ENCODE measurements at regions not wholly inside any gene's neighbourhood (a gene's known extent, or its start where the extent isn't known, plus 50 kb on each side); places are given as distances from the start of the nearest gene placed in this dataset.
A peak's percentile ranks its signal among the peaks of the same experiment; 100 is the strongest.

DNA sequence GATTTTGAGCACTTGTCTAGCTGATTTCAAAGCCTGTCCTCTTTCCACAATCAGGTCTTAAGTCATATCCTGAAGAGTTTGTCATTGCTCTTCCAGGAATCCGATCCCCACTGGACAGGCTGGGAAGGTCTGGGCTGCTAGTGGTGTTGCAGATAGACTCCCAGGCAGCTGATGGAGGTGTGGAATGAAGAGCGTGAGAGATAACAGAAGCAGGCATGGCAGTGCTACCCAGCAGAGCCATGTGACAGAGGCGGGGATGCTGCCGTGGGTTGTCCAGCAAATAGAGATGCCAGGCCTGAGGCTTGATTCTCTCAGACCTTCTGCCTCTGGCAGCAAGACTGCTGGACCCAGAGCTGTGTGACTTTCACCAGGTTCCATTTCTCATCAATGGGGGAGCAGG, 116.5 kb upstream of the EEPD1 start:
- no peak for DNase-seq

GRCh38 chr7:36037121-36037662, 115.9 kb upstream of the EEPD1 start:
- Histone ChIP-seq H3K9me3 (no peaks in the 10 kb centered on the region), H3K27me3 (no peaks in the 10 kb centered on the region), H3K4me3 (no peak overlapping the region), H3K36me3 (no peaks in the 10 kb centered on the region)
- DNase-seq, result no peak

More for the DNA sequence above, 116.5 kb upstream of the EEPD1 start:
- H3K9me3 ChIP-seq, result no peaks in the 10 kb centered on the region
- no peak overlapping the region for H3K4me3 ChIP-seq
- no peaks in the 10 kb centered on the region for H3K36me3 ChIP-seq
- no peaks in the 10 kb centered on the region for H3K27me3 ChIP-seq

DNA sequence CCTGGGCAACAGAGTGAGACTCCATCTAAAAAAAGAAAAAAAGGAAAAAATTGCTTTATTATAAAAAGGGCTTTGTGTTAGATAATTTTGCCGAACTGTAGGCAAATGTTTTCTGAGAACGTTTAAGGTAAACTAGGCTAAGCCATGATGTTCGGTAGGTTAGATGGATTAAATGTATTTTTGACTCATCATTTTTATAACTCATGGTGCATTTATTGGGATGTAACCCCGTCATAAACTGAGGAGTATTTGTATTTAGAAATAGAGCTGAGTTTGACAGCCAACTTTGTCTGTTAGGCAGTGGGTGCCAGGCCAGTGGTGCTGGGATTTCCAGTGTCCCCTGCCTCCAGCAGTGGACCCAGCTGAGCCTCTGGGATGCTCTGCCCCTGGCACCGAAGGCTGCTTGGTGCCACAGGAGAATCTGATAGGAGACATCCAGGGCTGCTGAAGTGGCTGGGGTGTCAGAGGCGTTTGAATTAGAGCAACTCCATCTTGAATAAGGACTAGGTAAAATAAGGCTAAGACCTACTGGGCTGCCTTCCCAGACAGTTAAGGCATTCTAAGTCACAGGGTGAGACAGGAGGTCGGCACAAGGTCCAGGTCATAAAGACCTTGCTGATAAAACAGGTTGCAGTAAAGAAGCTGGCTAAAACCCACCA, 114.9 kb upstream of the EEPD1 start:
- Histone ChIP-seq H3K27me3 (no peaks in the 10 kb centered on the region), H3K9me3 (no peaks in the 10 kb centered on the region), H3K36me3 (no peaks in the 10 kb centered on the region), H3K4me3 (no peak overlapping the region)
- DNase-seq, result no peak

GRCh38 chr7:36039243-36039642, 113.8 kb upstream of the EEPD1 start:
- no peaks in the 10 kb centered on the region for H3K9me3 ChIP-seq
- H3K36me3 ChIP-seq, result no peaks in the 10 kb centered on the region
- no peak overlapping the region for H3K4me3 ChIP-seq
- H3K27me3 ChIP-seq, result no peaks in the 10 kb centered on the region
- no peak for DNase-seq

- H3K36me3 ChIP-seq, result no peaks in the 10 kb centered on the region
- H3K9me3 ChIP-seq, result no peaks in the 10 kb centered on the region
- no peak overlapping the region for H3K4me3 ChIP-seq
- H3K27me3 ChIP-seq, result no peaks in the 10 kb centered on the region
- DNase-seq, result no peak
Measured at GRCh38 chr7:36039671-36040070, 113.4 kb upstream of the EEPD1 start.

GRCh38 chr7:36040679-36041078, 112.4 kb upstream of the EEPD1 start:
- H3K4me3 ChIP-seq, result no peak overlapping the region
- no peaks in the 10 kb centered on the region for H3K9me3 ChIP-seq
- H3K36me3 ChIP-seq, result no peaks in the 10 kb centered on the region
- no peaks in the 10 kb centered on the region for H3K27me3 ChIP-seq
- no peak for DNase-seq

- Histone ChIP-seq H3K36me3 (no peaks in the 10 kb centered on the region), H3K4me3 (no peak overlapping the region), H3K9me3 (no peaks in the 10 kb centered on the region), H3K27me3 (no peaks in the 10 kb centered on the region)
- DNase-seq, result no peak
Measured at GRCh38 chr7:36044101-36044892, 108.8 kb upstream of the EEPD1 start.

GRCh38 chr7:36045326-36045725, 107.7 kb upstream of the EEPD1 start:
- Histone ChIP-seq H3K9me3 (no peaks in the 10 kb centered on the region), H3K36me3 (no peaks in the 10 kb centered on the region), H3K4me3 (no peak overlapping the region), H3K27me3 (no peaks in the 10 kb centered on the region)
- DNase-seq, result no peak

GRCh38 chr7:36045830-36046341, 107.2 kb upstream of the EEPD1 start:
- H3K4me3 ChIP-seq, result no peak overlapping the region
- no peak for DNase-seq
- no peaks in the 10 kb centered on the region for H3K27me3 ChIP-seq
- H3K9me3 ChIP-seq, result no peaks in the 10 kb centered on the region
- no peaks in the 10 kb centered on the region for H3K36me3 ChIP-seq

GRCh38 chr7:36047091-36047658, 105.9 kb upstream of the EEPD1 start:
- DNase-seq, result no peak
- Histone ChIP-seq H3K9me3 (no peaks in the 10 kb centered on the region), H3K27me3 (no peaks in the 10 kb centered on the region), H3K36me3 (no peaks in the 10 kb centered on the region), H3K4me3 (no peak overlapping the region)

DNA sequence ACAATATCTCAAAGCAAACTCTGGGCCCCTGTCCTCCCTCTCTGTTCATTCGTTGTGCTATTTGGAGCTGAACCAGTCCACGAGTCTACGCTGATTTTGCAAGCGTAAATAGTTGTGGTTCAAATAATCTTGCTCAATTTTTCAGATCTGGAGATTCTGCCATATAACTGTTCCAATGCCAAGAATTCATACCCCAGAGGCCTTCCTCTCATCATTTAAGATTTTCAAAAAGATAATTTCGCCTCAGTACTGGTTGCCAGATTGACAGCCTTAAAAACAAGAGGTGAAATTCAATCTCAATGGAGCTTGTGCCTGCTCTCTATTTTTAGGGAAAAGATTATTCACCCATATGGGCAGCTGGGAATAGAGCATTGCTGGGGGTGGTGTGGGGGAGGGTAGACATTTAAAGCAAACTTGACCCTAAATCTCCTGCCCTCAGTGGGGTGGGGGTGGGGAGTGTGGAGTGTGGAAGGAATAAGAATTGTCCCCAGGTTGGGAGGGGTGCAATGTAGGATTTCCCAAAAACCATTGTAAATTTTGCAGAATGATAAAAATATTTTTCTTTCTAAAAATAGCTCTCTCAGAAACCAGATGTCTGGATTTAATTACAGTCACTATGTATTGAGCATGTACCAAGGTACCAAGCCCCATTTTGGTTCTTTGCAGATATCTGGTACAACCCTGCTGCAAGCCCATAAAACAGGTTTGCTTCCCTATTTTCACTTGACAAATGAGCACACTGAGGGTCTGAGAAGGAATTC, 104.7 kb upstream of the EEPD1 start:
- H3K4me3 ChIP-seq, result no peak overlapping the region

GRCh38 chr7:36048902-36049240, 104.2 kb upstream of the EEPD1 start:
- H3K36me3 ChIP-seq, result no peaks in the 10 kb centered on the region
- no peaks in the 10 kb centered on the region for H3K27me3 ChIP-seq
- H3K9me3 ChIP-seq, result no peaks in the 10 kb centered on the region
- H3K4me3 ChIP-seq, result no peak overlapping the region
- DNase-seq, result no peak

More for the DNA sequence above, 104.7 kb upstream of the EEPD1 start:
- Histone ChIP-seq H3K36me3 (no peaks in the 10 kb centered on the region), H3K9me3 (no peaks in the 10 kb centered on the region), H3K27me3 (no peaks in the 10 kb centered on the region)
- peak; percentile 23 for DNase-seq

DNA sequence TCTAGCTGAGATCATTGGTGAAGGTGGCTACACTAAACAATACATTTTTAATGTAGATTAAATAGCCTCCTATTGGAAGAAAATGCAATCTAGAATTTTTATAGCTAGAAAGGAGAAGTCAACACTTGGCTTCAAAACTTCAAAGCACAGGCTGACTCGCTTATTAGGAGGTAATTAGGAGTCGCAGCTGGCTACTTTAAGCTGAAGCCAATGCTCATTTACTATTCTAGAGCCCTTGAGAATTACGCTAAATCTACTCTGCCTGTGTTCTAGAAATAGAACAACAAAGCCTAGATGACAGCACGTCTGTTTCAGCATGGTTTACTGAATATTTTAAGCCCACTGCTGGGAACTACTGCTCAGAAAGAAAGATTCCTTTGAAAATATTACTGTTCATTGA, 101.6 kb upstream of the EEPD1 start:
- H3K36me3 ChIP-seq, result no peaks in the 10 kb centered on the region
- no peak overlapping the region for H3K4me3 ChIP-seq
- no peak for DNase-seq
- no peaks in the 10 kb centered on the region for H3K9me3 ChIP-seq
- H3K27me3 ChIP-seq, result no peaks in the 10 kb centered on the region

GRCh38 chr7:36053589-36053988, 99.5 kb upstream of the EEPD1 start:
- H3K4me3 ChIP-seq, result no peak overlapping the region
- H3K36me3 ChIP-seq, result no peaks in the 10 kb centered on the region
- no peaks in the 10 kb centered on the region for H3K9me3 ChIP-seq
- DNase-seq, result no peak
- H3K27me3 ChIP-seq, result no peaks in the 10 kb centered on the region

- Histone ChIP-seq H3K27me3 (no peaks in the 10 kb centered on the region), H3K9me3 (no peaks in the 10 kb centered on the region), H3K4me3 (no peak overlapping the region), H3K36me3 (no peaks in the 10 kb centered on the region)
- no peak for DNase-seq
Measured at GRCh38 chr7:36054637-36055036, 98.4 kb upstream of the EEPD1 start.

- DNase-seq, result no peak
- no peaks in the 10 kb centered on the region for H3K27me3 ChIP-seq
- H3K9me3 ChIP-seq, result no peaks in the 10 kb centered on the region
- no peaks in the 10 kb centered on the region for H3K36me3 ChIP-seq
- no peak overlapping the region for H3K4me3 ChIP-seq
Measured at GRCh38 chr7:36055207-36055606, 97.8 kb upstream of the EEPD1 start.

DNA sequence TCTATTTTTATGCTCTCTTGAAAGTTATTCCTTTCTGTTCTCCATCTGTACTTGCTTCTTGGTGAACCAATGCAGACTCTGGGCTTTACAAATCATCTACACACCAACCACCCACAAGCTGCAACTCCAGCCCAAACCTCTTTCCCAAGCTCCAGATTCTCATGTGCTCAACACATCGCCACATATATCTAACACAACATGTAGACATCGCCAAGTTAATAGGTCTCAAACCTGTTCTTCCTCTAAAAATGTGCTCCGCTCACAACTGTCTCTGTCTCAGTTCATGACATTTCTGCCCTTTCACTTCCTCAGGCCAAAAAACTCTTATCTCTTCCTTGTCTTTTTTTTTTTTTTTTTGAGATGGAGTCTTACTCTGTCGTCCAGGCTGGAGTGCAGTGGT, 95.7 kb upstream of the EEPD1 start:
- Histone ChIP-seq H3K9me3 (no peaks in the 10 kb centered on the region), H3K27me3 (no peaks in the 10 kb centered on the region), H3K36me3 (no peaks in the 10 kb centered on the region), H3K4me3 (no peak overlapping the region)
- no peak for DNase-seq

Data from MG63 (cell line).